Cardiac muscle cell (in vitro differentiated cells and primary cell): ENCODE measurements at regions not wholly inside any gene's neighbourhood (a gene's known extent, or its start where the extent isn't known, plus 50 kb on each side); places are given as distances from the start of the nearest gene placed in this dataset.

Experiments
- DNase-seq, 2 donors: peaks; one replicate each; pipeline versions ENCODE4 v3.0.0 to v3.0.0-alpha.2; 2010 to 2017; ENCODE audit warnings: low read depth in 1 of 2, low spot score in 1 of 2
- H3K27ac ChIP-seq: fragments of 200-600 bp; sonication (generic); 2 replicates; pipeline ENCODE4 v1.5.1; 2016
- H3K27me3 ChIP-seq: fragments of 200-600 bp; sonication (generic); 2 replicates; pipeline ENCODE4 v1.6.0; 2016; ENCODE audit warnings: control low read depth
- H3K36me3 ChIP-seq: fragments of 200-600 bp; sonication (generic); 2 replicates; pipeline ENCODE4 v1.5.1; 2016; ENCODE audit warnings: control low read depth
- H3K4me1 ChIP-seq: fragments of 200-600 bp; sonication (generic); 2 replicates; pipeline ENCODE4 v1.8.1; 2017; ENCODE audit warnings: low read depth, mild to moderate bottlenecking, mixed run types
- H3K4me3 ChIP-seq: fragments of 200-600 bp; sonication (generic); 2 replicates; pipeline ENCODE4 v1.5.1; 2016; ENCODE audit warnings: mild to moderate bottlenecking
- H3K9me3 ChIP-seq: fragments of 200-600 bp; sonication (generic); 2 replicates; pipeline ENCODE4 v1.5.1; 2017; ENCODE audit warnings: low read depth, mild to moderate bottlenecking, control low read depth
- TF ChIP-seq, protein P1 (sequence below): IDR thresholded peaks from 2 replicates; pipeline ENCODE4 v1.5.1; 2012; ENCODE audit warnings: low read depth, mild to moderate bottlenecking, low read length

- TF ChIP-seq, protein P1, sequence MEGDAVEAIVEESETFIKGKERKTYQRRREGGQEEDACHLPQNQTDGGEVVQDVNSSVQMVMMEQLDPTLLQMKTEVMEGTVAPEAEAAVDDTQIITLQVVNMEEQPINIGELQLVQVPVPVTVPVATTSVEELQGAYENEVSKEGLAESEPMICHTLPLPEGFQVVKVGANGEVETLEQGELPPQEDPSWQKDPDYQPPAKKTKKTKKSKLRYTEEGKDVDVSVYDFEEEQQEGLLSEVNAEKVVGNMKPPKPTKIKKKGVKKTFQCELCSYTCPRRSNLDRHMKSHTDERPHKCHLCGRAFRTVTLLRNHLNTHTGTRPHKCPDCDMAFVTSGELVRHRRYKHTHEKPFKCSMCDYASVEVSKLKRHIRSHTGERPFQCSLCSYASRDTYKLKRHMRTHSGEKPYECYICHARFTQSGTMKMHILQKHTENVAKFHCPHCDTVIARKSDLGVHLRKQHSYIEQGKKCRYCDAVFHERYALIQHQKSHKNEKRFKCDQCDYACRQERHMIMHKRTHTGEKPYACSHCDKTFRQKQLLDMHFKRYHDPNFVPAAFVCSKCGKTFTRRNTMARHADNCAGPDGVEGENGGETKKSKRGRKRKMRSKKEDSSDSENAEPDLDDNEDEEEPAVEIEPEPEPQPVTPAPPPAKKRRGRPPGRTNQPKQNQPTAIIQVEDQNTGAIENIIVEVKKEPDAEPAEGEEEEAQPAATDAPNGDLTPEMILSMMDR = no peak
Measured at GRCh38 chr9:79807971-79808370, 236.2 kb downstream of the TLE4 start.

GRCh38 chr9:79806086-79806485 is 234.3 kb downstream of the TLE4 start:
- H3K9me3 ChIP-seq = no peaks in the 10 kb centered on the region
- H3K27ac ChIP-seq = no peak overlapping the region
- TF ChIP-seq, protein P1 = no peak
- H3K4me1 ChIP-seq = no peaks in the 10 kb centered on the region
- H3K27me3 ChIP-seq = peaks cover 4% of the 10 kb centered on the region
- H3K4me3 ChIP-seq = no peak overlapping the region
- no peaks in the 10 kb centered on the region for H3K36me3 ChIP-seq
- DNase-seq = no peak

More at GRCh38 chr9:79807971-79808370, 236.2 kb downstream of the TLE4 start:
- peaks cover 4% of the 10 kb centered on the region for H3K27me3 ChIP-seq
- H3K36me3 ChIP-seq = no peaks in the 10 kb centered on the region
- no peaks in the 10 kb centered on the region for H3K4me1 ChIP-seq
- DNase-seq = no peak
- H3K27ac ChIP-seq = no peak overlapping the region
- H3K9me3 ChIP-seq = no peaks in the 10 kb centered on the region
- no peak overlapping the region for H3K4me3 ChIP-seq

- TF ChIP-seq, protein P1 = no peak
- Histone ChIP-seq H3K27ac (no peak overlapping the region), H3K4me3 (no peak overlapping the region), H3K36me3 (no peaks in the 10 kb centered on the region), H3K4me1 (peaks cover 3% of the 10 kb centered on the region), H3K9me3 (no peaks in the 10 kb centered on the region), H3K27me3 (no peaks in the 10 kb centered on the region)
- no peak for DNase-seq
Measured at GRCh38 chr9:79801459-79801858, 229.7 kb downstream of the TLE4 start.

DNA sequence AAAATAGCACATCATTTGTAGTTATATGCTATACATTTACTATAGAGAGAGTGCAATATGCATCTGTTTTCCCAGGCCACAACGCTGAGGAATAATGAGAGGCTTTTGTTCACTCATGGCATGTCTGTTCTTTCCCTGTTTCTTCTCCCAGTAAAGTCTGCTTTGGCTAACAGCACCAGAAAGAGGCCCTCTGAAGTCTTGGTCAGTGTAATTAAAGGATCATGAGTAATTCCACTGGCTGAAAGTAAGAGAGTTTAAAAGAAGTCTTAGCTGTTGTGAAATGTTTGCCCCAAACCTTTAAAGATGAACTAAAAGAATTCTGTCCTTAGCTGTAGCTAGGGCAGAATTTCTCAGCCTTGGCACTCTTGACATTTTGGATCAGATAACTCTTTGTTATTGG is 228.8 kb downstream of the TLE4 start:
- TF ChIP-seq, protein P1 = no peak
- H3K4me1 ChIP-seq = peaks cover 3% of the 10 kb centered on the region
- H3K9me3 ChIP-seq = no peaks in the 10 kb centered on the region
- H3K27me3 ChIP-seq = no peaks in the 10 kb centered on the region
- no peaks in the 10 kb centered on the region for H3K36me3 ChIP-seq
- H3K27ac ChIP-seq = no peak overlapping the region
- no peak overlapping the region for H3K4me3 ChIP-seq
- no peak for DNase-seq

DNA sequence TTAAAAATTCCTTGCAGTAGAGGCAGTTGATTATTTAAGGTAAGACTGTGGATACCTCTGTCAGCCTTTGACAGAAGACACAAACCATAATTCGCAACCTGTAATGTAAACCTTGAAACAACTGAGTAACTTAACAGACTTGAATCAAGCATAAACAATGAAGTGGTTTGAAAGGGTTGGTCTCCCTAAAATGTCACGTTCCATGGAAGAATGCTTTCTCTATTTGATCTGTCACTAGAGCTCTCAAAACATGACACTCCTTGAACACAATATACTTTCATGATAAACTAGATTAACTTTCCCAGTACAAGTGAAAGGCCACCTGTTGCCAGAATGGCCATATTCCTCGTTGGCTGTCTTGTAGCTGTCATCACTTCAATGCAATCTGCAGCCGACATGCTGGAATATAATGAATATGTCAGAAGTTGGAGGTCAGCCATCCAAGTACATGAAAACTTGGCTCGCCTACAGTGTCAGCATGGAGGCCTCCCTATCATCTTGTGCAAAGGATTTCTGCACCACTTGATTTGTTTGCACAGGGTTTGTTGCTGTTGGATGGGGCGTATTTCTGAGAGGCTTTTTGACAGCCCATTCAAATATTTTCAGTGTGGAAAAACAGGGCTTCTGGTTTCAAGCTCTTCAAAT is 228.0 kb downstream of the TLE4 start:
- Histone ChIP-seq H3K27me3 (no peaks in the 10 kb centered on the region), H3K27ac (no peak overlapping the region), H3K4me1 (peaks cover 3% of the 10 kb centered on the region), H3K36me3 (no peaks in the 10 kb centered on the region), H3K9me3 (no peaks in the 10 kb centered on the region), H3K4me3 (no peak overlapping the region)
- TF ChIP-seq, protein P1 = no peak
- peak; percentile 48 to 89 for DNase-seq

- H3K4me3 ChIP-seq = no peak overlapping the region
- TF ChIP-seq, protein P1 = no peak
- DNase-seq = no peak
- no peaks in the 10 kb centered on the region for H3K27me3 ChIP-seq
- H3K27ac ChIP-seq = no peak overlapping the region
- H3K36me3 ChIP-seq = no peaks in the 10 kb centered on the region
- H3K4me1 ChIP-seq = peaks cover 3% of the 10 kb centered on the region
- H3K9me3 ChIP-seq = no peaks in the 10 kb centered on the region
Measured at GRCh38 chr9:79798450-79798849, 226.7 kb downstream of the TLE4 start.
